Heart right ventricle (tissue), 16 donors: ENCODE measurements at regions not wholly inside any gene's neighbourhood (a gene's known extent, or its start where the extent isn't known, plus 50 kb on each side); places are given as distances from the start of the nearest gene placed in this dataset.

ENCODE experiments used
- ATAC-seq, 8 donors: fragments of 200-7000 bp; cut with Tn5 transposase; one replicate each; pipeline ENCODE4 v1.9.1; 2020; ENCODE audit warnings: mild to moderate bottlenecking in 8 of 8, moderate library complexity in 8 of 8, moderate number of reproducible peaks in 1 of 8
- DNase-seq, 2 donors: peaks; one replicate each; pipeline ENCODE4 v3.0.0-alpha.2; 2020
- H3K27ac ChIP-seq, 10 donors: fragments of 200-600 bp; sonication (generic) in 2 of 10; one replicate each; pipeline versions ENCODE4 v1.5.0 to v1.8.0; 2020 to 2022; ENCODE audit warnings: mild to moderate bottlenecking in 3 of 10
- H3K27me3 ChIP-seq, 7 donors: fragments of 200-600 bp; one replicate each; pipeline ENCODE4 v1.8.0; 2021 to 2022; ENCODE audit warnings: mild to moderate bottlenecking in 2 of 7
- H3K36me3 ChIP-seq, 9 donors: fragments of 200-600 bp; sonication (generic) in 1 of 9; one replicate each; pipeline versions ENCODE4 v1.5.0 to v1.8.0; 2020 to 2022; ENCODE audit warnings: mild to moderate bottlenecking in 2 of 9
- H3K4me1 ChIP-seq, 9 donors: fragments of 200-600 bp; sonication (generic) in 1 of 9; one replicate each; pipeline versions ENCODE4 v1.5.0 to v1.8.0; 2020 to 2022; ENCODE audit warnings: mild to moderate bottlenecking in 4 of 9
- H3K4me3 ChIP-seq, 10 donors: fragments of 200-600 bp; sonication (generic) in 2 of 10; one replicate each; pipeline versions ENCODE4 v1.5.0 to v1.8.0; 2020 to 2022; ENCODE audit warnings: mild to moderate bottlenecking in 7 of 10, moderate library complexity in 2 of 10
- H3K9me3 ChIP-seq, 11 donors: fragments of 200-600 bp in 10 of 11; sonication (generic) in 2 of 11; one replicate each; pipeline versions ENCODE4 v1.5.0 to v1.8.0; 2013 to 2022; ENCODE audit warnings: mild to moderate bottlenecking in 2 of 11, control low read depth in 1 of 11, moderate library complexity in 1 of 11
- CTCF ChIP-seq, 9 donors: fragments of 200-600 bp; sonication (generic) in 2 of 9; IDR thresholded peaks; one replicate each; pipeline versions ENCODE4 v1.5.0 to v1.8.0; 2021 to 2022; ENCODE audit warnings: antibody characterized with exemption in 9 of 9, mild to moderate bottlenecking in 5 of 9, moderate library complexity in 1 of 9
- WGBS, 2 donors: extraction: QIAGEN DNeasy Blood & Tissue Kit; methylation state at CpG; one replicate each; pipeline ENCODE4 v1.1.7; 2013; ENCODE audit warnings: inconsistent platforms in 1 of 2; 5-methylcytosine and 5-hydroxymethylcytosine counted together
- intact Hi-C, 10 donors: fragments of 100-400 bp; cut with DNase I; formaldehyde crosslinking; loops; one replicate each; pipeline versions ENCODE4 v1.11.1 to v1.14.2; 2022
- donor health status: Arrhythmogenic right ventricular cardiomyopathy.
- donor health status: ischemic (EF 13 %, LVEDD 7.1; RV severe dilation, severe dysfunction).
- donor health status: healthy with polysubstance abuse.
- donor health status: DM: no; HTN: yes; CAD: no.
- donor health status: DM: no; HTN: no; CAD: no.
- donor health status: ischemic (EF 25% LVEDD 6.9; RV normal size, moderate dysfunction).
- donor health status: ischemic (EF 25% LVEDD 5.7; RV mildly dilated, moderate dysfunction).
- donor health status: healthy.
- donor health status: DM: yes; HTN: yes; CAD: no.
- donor health status: Ischemic cardiomyopathy.
- donor health status: ischemic (EF 35%, LVEDD 5.7; RV mildly dilated, moderate dysfunction).
- donor health status: nonischemic (EF 11% LVEDD 7.7; RV severe dilation, severe dysfunction).
- donor health status: DM: yes; HTN: yes; CAD: no.
- donor health status: PGD.
- donor health status: ischemic (EF 29% LVEDD 5.4; RV normal size, mild dysfunction).
- donor health status: nonischemic (EF 23%, LVEDD 6.1; RV moderate dilation, normal function).

DNA sequence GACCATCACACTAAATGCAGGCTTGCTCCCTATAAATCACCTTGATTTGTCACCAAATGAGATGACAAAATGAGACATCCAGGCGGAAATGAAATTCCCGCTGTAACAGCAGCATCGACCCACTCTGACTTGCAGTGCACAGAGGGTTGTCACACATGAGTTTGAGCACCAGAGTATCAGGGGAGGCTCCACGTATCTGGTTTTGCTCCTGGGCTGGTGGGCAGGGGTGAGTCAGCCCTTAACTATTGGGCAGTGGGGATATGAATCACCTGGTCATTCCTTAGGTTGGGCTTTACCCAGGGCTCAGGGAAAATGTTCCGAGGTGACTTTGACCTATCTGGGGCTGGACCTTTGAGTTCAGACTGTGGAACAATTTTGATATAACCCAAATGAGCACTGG, 245.2 kb upstream of the CCL2 start:
- ATAC-seq: no peak
- intact Hi-C loops: loop anchor here in 2 of 10 donors (5.0 to 10.0 kb wide), 2 partner anchors 48 to 915 kb away; no protein-coding TSS in a partner anchor
- peaks cover 0 to 22% (median 14%) of the 10 kb centered on the region in 7 donors for H3K27me3 ChIP-seq

GRCh38 chr17:34010534-34010933, 244.6 kb upstream of the CCL2 start:
- H3K4me1 ChIP-seq: no peaks in the 10 kb centered on the region
- DNase-seq: no peak
- H3K4me3 ChIP-seq: no peak overlapping the region
- ATAC-seq: no peak
- H3K27ac ChIP-seq: no peak overlapping the region
- H3K36me3 ChIP-seq: no peaks in the 10 kb centered on the region
- H3K27me3 ChIP-seq: peaks cover 0 to 22% (median 12%) of the 10 kb centered on the region in 7 donors
- intact Hi-C loops: loop anchor here in 1 of 10 donors (5.0 kb wide), 1 partner anchor 48 kb away; no protein-coding TSS in a partner anchor
- H3K9me3 ChIP-seq: no peaks in the 10 kb centered on the region
- TF ChIP-seq CTCF (IDR thresholded peaks at IDR 0.05): no peak
- 70 to 85% methylated on average over 2 of the region's 2 CpGs for WGBS, 2 donors

More for the DNA sequence above, 245.2 kb upstream of the CCL2 start:
- Histone ChIP-seq H3K4me3 (no peak overlapping the region), H3K27ac (no peak overlapping the region), H3K9me3 (no peaks in the 10 kb centered on the region), H3K4me1 (no peaks in the 10 kb centered on the region), H3K36me3 (no peaks in the 10 kb centered on the region)
- 73 to 83% methylated on average over 5 of the region's 5 CpGs for WGBS, 2 donors
- TF ChIP-seq CTCF (IDR thresholded peaks at IDR 0.05): no peak
- no peak for DNase-seq

DNA sequence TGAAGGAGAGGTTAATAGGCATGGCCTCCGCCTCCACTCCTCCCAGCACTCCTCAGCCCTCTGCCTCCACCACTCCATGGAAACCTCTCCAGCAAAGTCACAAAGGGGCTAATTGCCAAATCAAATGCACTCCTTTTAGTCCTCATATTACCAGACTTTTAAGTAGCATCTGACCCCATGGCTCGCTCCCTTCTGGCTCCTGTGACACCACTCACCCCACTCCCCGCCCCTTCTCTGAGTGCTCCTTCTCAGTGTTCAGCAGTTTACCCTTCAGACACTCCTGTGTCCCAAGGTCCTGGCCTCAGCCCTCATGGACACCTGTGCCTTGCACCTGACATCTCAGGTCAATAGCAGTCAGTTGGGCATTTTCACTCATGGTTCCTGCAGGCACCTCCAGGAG, 243.5 kb upstream of the CCL2 start:
- DNase-seq (no peak), ATAC-seq (no peak)
- no peak for TF ChIP-seq CTCF (IDR thresholded peaks at IDR 0.05)
- no peak overlapping the region for H3K4me3 ChIP-seq
- no peaks in the 10 kb centered on the region for H3K36me3 ChIP-seq
- 89% methylated on average over 3 of the region's 3 CpGs for WGBS, 2 donors
- no peak overlapping the region for H3K27ac ChIP-seq
- no peaks in the 10 kb centered on the region for H3K9me3 ChIP-seq
- intact Hi-C loops: loop anchor here in 1 of 10 donors (5.0 kb wide), 1 partner anchor 49 kb away; no protein-coding TSS in a partner anchor
- peaks cover 0 to 16% (median 9%) of the 10 kb centered on the region in 7 donors for H3K27me3 ChIP-seq
- no peaks in the 10 kb centered on the region for H3K4me1 ChIP-seq

DNA sequence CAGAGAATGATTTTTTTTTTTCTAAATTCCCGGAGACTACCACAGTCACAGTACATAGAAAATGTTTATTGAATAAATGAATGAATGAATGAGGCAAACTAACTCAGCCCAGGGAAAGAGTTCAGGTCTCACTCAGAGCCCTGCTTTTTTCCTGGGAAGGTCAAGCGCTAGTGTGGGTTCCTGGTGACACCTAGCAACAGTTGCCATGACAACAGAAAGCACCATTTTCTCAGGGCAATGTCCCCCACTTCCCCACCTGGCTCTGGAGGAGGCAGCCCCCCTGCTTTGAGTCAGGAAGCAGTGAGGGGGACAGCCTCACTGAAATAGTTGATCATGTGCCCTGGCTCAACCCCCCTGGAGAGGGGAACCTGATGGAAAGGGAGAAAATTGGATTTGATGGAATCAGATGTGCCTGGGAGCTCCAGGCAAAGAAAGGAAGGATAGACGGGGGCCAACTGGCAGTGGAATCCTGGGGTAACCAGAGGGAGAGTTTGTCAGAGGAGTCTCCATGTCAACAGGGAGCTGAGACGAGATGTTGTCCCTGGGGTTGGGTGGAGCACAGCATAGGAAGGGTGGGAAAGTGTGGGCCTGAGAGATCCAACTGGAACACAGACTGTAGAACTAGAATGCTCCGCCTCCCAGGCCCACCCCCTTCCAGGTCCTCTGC, 242.2 kb upstream of the CCL2 start:
- no peaks in the 10 kb centered on the region for H3K36me3 ChIP-seq
- no peak for TF ChIP-seq CTCF (IDR thresholded peaks at IDR 0.05)
- H3K4me3 ChIP-seq: no peak overlapping the region
- intact Hi-C loops: loop anchor here in 1 of 10 donors (5.0 kb wide), 1 partner anchor 51 kb away; no protein-coding TSS in a partner anchor
- ATAC-seq: no peak
- no peaks in the 10 kb centered on the region for H3K4me1 ChIP-seq
- WGBS, 2 donors: 67 to 80% methylated on average over 5 of the region's 5 CpGs
- peaks cover 0 to 10% (median 0%) of the 10 kb centered on the region in 7 donors for H3K27me3 ChIP-seq
- DNase-seq: no peak
- no peaks in the 10 kb centered on the region for H3K9me3 ChIP-seq
- H3K27ac ChIP-seq: no peak overlapping the region
